Aorta (tissue), 5 donors: ENCODE measurements at regions not wholly inside any gene's neighbourhood (a gene's known extent, or its start where the extent isn't known, plus 50 kb on each side); places are given as distances from the start of the nearest gene placed in this dataset.

Experiments
- ATAC-seq: fragments of 200-7000 bp; cut with Tn5 transposase; one replicate; pipeline ENCODE4 v1.9.1; 2022; ENCODE audit warnings: moderate library complexity; ENCODE audit not compliant: low FRiP score
- DNase-seq, 2 donors: peaks; one replicate each; pipeline ENCODE4 v3.0.0-alpha.2; 2020
- H3K27ac ChIP-seq, 2 donors: one replicate each; pipeline ENCODE4 v1.5.1; 2013; ENCODE audit warnings: low read length in 2 of 2, mild to moderate bottlenecking in 2 of 2, moderate library complexity in 2 of 2, control low read depth in 1 of 2, inconsistent platforms in 1 of 2, low read depth in 1 of 2
- H3K27me3 ChIP-seq, 2 donors: one replicate each; pipeline ENCODE4 v1.6.1; 2013; ENCODE audit warnings: control low read depth in 1 of 2, low read length in 1 of 2, mild to moderate bottlenecking in 1 of 2, moderate library complexity in 1 of 2; ENCODE audit not compliant: insufficient read depth in 2 of 2, control insufficient read depth in 1 of 2
- H3K36me3 ChIP-seq, 2 donors: one replicate each; pipeline ENCODE4 v1.6.1; 2013; ENCODE audit warnings: control low read depth in 1 of 2, low read length in 1 of 2, mild to moderate bottlenecking in 1 of 2; ENCODE audit not compliant: insufficient read depth in 2 of 2, control insufficient read depth in 1 of 2
- H3K4me1 ChIP-seq, 2 donors: one replicate each; pipeline ENCODE4 v1.6.1; 2013; ENCODE audit warnings: low read length in 2 of 2, control low read depth in 1 of 2, mild to moderate bottlenecking in 1 of 2, moderate library complexity in 1 of 2; ENCODE audit not compliant: insufficient read depth in 2 of 2, control insufficient read depth in 1 of 2
- H3K4me3 ChIP-seq, 2 donors: one replicate each; pipeline ENCODE4 v1.5.1; 2013; ENCODE audit warnings: low read length in 2 of 2, control low read depth in 1 of 2, mild to moderate bottlenecking in 1 of 2
- H3K9me3 ChIP-seq: one replicate; pipeline ENCODE4 v1.6.1; 2013; ENCODE audit warnings: mild to moderate bottlenecking, low read length; ENCODE audit not compliant: control insufficient read depth
- WGBS, 2 donors: extraction: QIAGEN DNeasy Blood & Tissue Kit; methylation state at CpG; one replicate each; pipeline ENCODE4 v1.1.7; 2013; 5-methylcytosine and 5-hydroxymethylcytosine counted together
- intact Hi-C, 2 donors: fragments of 100-400 bp; cut with DNase I; formaldehyde crosslinking; loops; one replicate each; pipeline versions ENCODE4 v1.14.2 to v1.15.0; 2022
- donor health status: healthy with polysubstance abuse.
- donor health status: Bipolar disorder and iron deficiency.
- donor health status: DM: no; HTN: no; CAD: no.
- donor health status: DM: no; HTN: no; CAD: no.
- donor health status: DM: yes; HTN: yes; CAD: no.

DNA sequence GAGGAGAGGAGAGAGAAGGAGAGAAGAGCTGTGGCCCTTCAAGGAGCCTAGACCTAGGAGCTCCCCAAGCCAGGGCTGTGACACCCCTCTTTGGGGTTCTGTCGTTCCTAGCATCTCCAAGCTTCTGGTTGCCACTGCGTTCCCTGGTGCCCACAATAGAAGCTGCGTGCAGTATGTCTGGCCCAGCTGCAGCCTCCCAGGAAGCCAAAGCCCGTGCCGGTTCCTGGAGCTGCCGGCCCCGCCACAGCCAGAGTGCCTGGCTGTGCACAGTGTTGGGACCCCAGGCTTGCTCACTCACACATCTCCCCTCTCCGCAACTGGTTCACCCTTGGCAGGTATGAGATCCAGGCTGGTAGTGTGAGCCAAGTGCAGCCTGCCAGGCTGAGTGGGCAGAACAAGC, 367.7 kb upstream of the MC4R start:
- WGBS, 2 donors = 82 to 83% methylated on average over 8 of the region's 8 CpGs
- Histone ChIP-seq H3K9me3 (no peaks in the 10 kb centered on the region), H3K4me1 (no peaks in the 10 kb centered on the region), H3K27ac (no peak overlapping the region), H3K4me3 (no peak overlapping the region), H3K27me3 (no peaks in the 10 kb centered on the region), H3K36me3 (no peaks in the 10 kb centered on the region)
- intact Hi-C loops = no loop called here
- DNase-seq = no peak
- ATAC-seq = peak; percentile 29

DNA sequence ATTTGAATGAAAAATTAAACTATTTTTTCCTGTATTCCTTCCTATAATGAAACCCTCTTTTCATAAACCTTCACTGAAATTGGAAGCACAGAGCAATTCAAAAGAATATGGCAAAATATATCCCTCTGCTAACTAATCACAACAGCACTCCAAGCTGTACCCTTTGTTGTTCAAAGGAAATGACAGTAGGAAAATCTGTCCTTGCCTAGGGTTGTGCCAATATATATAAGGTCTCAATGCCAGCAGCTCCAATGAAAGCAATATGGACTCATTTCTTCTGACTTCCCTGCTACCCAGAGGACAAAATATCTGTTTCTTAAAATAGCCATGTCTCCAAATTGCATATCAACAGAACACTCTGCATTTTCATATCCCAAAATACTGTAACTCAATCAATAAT, 373.9 kb upstream of the MC4R start:
- no peak for ATAC-seq
- Histone ChIP-seq H3K4me1 (no peaks in the 10 kb centered on the region), H3K9me3 (no peaks in the 10 kb centered on the region), H3K27ac (no peak overlapping the region), H3K4me3 (no peak overlapping the region), H3K36me3 (no peaks in the 10 kb centered on the region), H3K27me3 (no peaks in the 10 kb centered on the region)
- intact Hi-C loops = no loop called here
- DNase-seq = no peak

DNA sequence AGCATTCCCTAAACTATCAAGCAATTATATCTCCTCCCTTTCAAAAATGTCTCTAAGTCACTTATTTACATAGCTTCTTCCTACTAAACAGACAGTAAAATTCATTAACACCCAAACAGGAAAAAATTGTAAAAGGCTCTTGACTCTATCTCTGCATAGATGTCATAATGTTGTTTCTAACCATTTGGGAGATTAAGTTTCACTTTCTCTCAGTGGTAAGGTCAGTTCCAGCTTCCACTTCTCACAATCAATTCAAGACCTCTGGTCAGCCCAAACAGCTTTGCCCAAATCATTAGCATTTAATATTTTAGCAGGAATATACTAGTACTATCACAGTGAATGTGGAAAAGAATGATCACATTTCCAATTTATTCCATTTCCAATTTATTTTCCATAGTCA, 374.3 kb upstream of the MC4R start:
- no peak overlapping the region for H3K27ac ChIP-seq
- no peak for ATAC-seq

DNA sequence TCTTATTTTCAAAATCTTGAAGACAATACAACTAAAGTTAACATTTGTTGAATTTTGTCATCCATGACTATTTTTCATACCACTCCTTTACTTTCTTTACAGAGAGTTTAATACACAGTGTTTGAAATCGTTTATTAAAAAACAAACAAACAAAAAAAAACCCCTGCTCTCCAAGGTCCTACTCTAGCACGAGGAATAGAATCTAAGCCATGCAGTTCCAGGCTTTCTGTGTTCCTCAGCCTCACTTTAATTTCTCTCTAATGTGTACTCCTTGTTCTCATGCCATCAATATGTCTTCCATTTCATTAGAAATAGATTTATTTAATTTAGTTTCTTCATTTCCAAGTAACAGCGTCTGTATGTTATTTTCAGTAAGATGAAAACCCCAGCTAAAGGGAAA, 381.2 kb upstream of the MC4R start:
- no peak overlapping the region for H3K27ac ChIP-seq
- DNase-seq (no peak), ATAC-seq (no peak)
- intact Hi-C loops = no loop called here
- H3K36me3 ChIP-seq = no peaks in the 10 kb centered on the region
- H3K4me1 ChIP-seq = no peaks in the 10 kb centered on the region
- H3K9me3 ChIP-seq = no peaks in the 10 kb centered on the region
- 45 to 56% methylated on average over 3 of the region's 3 CpGs for WGBS, 2 donors
- no peak overlapping the region for H3K4me3 ChIP-seq
- no peaks in the 10 kb centered on the region for H3K27me3 ChIP-seq

More for the DNA sequence above, 374.3 kb upstream of the MC4R start:
- H3K36me3 ChIP-seq = no peaks in the 10 kb centered on the region
- no peak for DNase-seq
- H3K9me3 ChIP-seq = no peaks in the 10 kb centered on the region
- H3K4me3 ChIP-seq = no peak overlapping the region
- H3K4me1 ChIP-seq = no peaks in the 10 kb centered on the region
- H3K27me3 ChIP-seq = no peaks in the 10 kb centered on the region
- intact Hi-C loops = no loop called here

DNA sequence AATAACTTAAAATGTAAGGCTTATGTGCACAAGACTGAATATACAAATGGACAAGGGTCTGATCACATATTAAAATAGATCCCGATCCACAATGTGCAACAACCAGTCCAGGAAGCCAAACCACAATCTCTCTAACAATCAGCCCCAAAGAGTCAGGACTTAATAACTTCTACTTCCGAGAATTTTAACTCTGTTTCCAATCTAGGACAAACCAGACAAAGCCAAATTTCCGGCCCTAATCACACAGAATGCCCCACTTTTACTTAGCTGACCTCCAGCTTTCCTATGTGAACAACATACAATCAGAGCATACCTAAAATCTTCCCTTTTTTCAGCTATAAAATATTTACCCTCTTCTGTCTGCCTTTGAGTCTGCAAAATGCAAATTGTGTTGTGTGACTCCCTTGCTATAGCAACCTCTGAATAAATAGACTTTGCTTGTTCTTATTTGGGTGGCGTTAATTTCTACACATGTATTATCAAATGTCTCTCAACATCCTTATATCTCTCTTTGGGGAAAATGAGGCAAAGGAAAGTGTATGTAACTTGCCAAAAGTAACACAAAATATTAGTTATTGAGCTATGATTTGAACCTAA, 381.9 kb upstream of the MC4R start:
- ATAC-seq (no peak), DNase-seq (no peak)
- Histone ChIP-seq H3K27ac (no peak overlapping the region), H3K4me3 (no peak overlapping the region), H3K27me3 (no peaks in the 10 kb centered on the region), H3K9me3 (no peaks in the 10 kb centered on the region), H3K36me3 (no peaks in the 10 kb centered on the region), H3K4me1 (no peaks in the 10 kb centered on the region)
- WGBS, 2 donors = 61 to 67% methylated on average over 4 of the region's 4 CpGs
- intact Hi-C loops = no loop called here

DNA sequence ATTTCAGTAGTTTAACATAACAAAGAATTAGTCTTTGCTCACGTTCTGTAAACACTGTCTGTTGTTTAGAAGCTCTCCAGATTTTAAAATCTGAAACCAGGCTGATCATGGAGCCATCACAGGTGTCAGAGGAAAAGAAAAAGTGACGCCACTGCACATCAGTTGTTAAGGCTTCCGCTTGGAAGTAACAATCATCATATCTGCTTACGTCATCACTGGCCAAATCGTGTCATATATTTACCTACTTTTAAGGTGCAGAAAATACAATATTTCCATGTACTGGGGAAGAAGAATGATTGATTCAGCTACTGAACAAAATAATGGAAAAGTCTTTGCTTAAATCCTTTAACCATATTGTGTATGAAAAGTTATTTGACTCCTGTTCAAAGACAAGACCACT, 382.6 kb upstream of the MC4R start:
- no peak overlapping the region for H3K4me3 ChIP-seq
- WGBS, 2 donors = 66% methylated on average over 5 of the region's 5 CpGs
- no peaks in the 10 kb centered on the region for H3K9me3 ChIP-seq
- no peak for ATAC-seq
- no peaks in the 10 kb centered on the region for H3K27me3 ChIP-seq
- no peaks in the 10 kb centered on the region for H3K36me3 ChIP-seq
- intact Hi-C loops = no loop called here
- H3K27ac ChIP-seq = no peak overlapping the region
- DNase-seq = no peak
- no peaks in the 10 kb centered on the region for H3K4me1 ChIP-seq

DNA sequence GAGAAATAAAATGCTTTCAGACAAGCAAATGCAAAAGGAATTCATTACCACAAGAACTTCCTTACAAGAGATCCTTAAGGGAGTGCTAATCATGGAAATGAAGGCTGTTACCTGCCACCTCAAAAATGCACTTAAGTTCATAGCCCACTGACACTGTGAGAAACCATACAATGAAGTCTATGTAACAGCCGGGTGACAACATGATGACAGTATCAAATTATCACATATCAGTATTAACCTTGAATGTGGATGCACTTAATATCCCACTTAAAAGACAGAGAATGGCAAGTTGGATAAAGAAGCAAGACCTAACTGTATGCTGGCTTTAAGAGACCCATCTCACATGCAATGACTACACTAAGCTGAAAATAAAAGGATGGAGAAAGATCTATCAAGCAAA, 403.4 kb upstream of the MC4R start:
- no peak overlapping the region for H3K4me3 ChIP-seq
- 93 to 94% methylated on average over 1 of the region's 1 CpG for WGBS, 2 donors
- no peaks in the 10 kb centered on the region for H3K36me3 ChIP-seq
- H3K27ac ChIP-seq = no peak overlapping the region
- H3K27me3 ChIP-seq = no peaks in the 10 kb centered on the region
- DNase-seq = no peak
- no peaks in the 10 kb centered on the region for H3K9me3 ChIP-seq
- intact Hi-C loops = no loop called here
- ATAC-seq = no peak
- H3K4me1 ChIP-seq = no peaks in the 10 kb centered on the region

DNA sequence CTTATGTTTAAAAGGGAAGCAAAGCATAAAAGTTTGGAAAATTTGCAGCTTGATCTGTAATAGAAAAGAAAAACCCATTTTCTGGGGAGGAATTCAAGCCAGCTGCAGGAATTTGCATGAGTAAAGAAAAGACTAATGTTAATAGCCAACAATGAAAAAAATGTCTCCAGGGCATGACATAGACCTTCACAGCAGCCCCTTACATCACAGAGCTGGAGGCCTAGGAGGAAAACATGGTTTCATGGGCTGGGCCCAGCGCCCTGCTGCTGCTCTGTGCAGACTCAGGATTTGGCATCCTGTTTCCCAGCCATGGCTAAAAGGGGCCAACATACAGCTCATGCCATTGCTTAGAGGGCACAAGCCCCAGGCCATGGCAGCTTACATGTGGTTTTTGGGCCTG, 411.6 kb upstream of the MC4R start:
- ATAC-seq (no peak), DNase-seq (no peak)
- 56 to 72% methylated on average over 1 of the region's 1 CpG for WGBS, 2 donors
- no peaks in the 10 kb centered on the region for H3K27me3 ChIP-seq
- H3K27ac ChIP-seq = no peak overlapping the region
- H3K36me3 ChIP-seq = no peaks in the 10 kb centered on the region
- intact Hi-C loops = no loop called here
- H3K4me3 ChIP-seq = no peak overlapping the region
- no peaks in the 10 kb centered on the region for H3K9me3 ChIP-seq
- H3K4me1 ChIP-seq = no peaks in the 10 kb centered on the region

DNA sequence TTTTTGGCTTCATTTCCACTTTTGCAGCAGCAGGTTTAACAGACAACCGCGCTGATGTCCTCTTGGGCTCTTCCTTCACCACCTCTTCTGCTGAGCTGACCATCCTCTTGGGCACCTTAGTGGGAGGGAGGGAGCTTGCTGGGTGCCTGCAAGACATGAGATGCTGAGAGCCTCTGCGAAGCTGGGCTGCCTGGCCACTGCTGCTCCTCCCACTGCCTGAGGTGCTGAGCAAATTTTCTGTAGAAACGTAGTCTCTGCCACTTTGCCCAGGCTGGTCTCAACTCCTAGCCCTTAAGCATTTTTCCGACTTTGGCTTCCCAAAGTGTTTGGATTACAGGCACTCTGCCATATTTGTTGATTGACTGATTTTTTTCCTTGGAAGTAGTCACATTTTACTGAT, 422.2 kb upstream of the MC4R start:
- ATAC-seq = no peak
- Histone ChIP-seq H3K9me3 (no peaks in the 10 kb centered on the region), H3K27ac (no peak overlapping the region), H3K36me3 (no peaks in the 10 kb centered on the region), H3K4me3 (no peak overlapping the region), H3K4me1 (no peaks in the 10 kb centered on the region), H3K27me3 (no peaks in the 10 kb centered on the region)
- intact Hi-C loops = no loop called here
- DNase-seq = no peak
- WGBS, 2 donors = 67 to 68% methylated on average over 5 of the region's 5 CpGs
